ENCODE measurements at regions not wholly inside any gene's neighbourhood (a gene's known extent, or its start where the extent isn't known, plus 50 kb on each side); places are given as distances from the start of the nearest gene placed in this dataset.
"Not testable (repeated sequence)": the region's sequence is repeated elsewhere in the genome, so short reads cannot be mapped to it uniquely, and the experiment has no call there.

GRCh38 chr5:99010294-99010693 lies 81.5 kb upstream of the CHD1 start:
- no peak overlapping the region for H3K9ac ChIP-seq (ENCODE audit: insufficient read depth, low read length)
- no peak overlapping the region for H2AFZ ChIP-seq (ENCODE audit: low read length)
- no peak overlapping the region for H3K4me2 ChIP-seq (ENCODE audit: extremely low read depth, insufficient read depth, low read length)
- H3K79me2 ChIP-seq (ENCODE audit: control insufficient read depth, insufficient read depth, low read length) = no peaks in the 10 kb centered on the region
- H3K4me3 ChIP-seq (replicated peaks in 1 of 4; ENCODE audit: control extremely low read depth in 1 of 4, insufficient read depth in 1 of 4, low read depth in 3 of 4, low read length in 4 of 4) = no peak overlapping the region
- H3K27ac ChIP-seq (ENCODE audit: insufficient read depth, low read length) = no peak overlapping the region
- TF ChIP-seq EZH2 (IDR thresholded peaks at IDR 0.05; ENCODE audit: low read length, missing control alignments) (no peak), CTCF (conservative IDR thresholded peaks at IDR 0.05 in 1 of 2, IDR thresholded peaks at IDR 0.05 in 1 of 2; ENCODE audit: low read depth in 1 of 2, low read length in 2 of 2) (no peak)
- DNase-seq (ENCODE audit: low read depth in 2 of 2) = no peak
- no peaks in the 10 kb centered on the region for H3K36me3 ChIP-seq (ENCODE audit: control insufficient read depth, insufficient read depth, low read length)
- no peaks in the 10 kb centered on the region for H3K9me3 ChIP-seq (ENCODE audit: control insufficient read depth, insufficient read depth, low read depth, low read length)
- no peaks in the 10 kb centered on the region for H3K27me3 ChIP-seq (ENCODE audit: control insufficient read depth, insufficient read depth, low read length)
- no peaks in the 10 kb centered on the region for H4K20me1 ChIP-seq (ENCODE audit: control insufficient read depth, extremely low read depth, insufficient read depth, low read length)
- H3K4me1 ChIP-seq (ENCODE audit: control insufficient read depth, extremely low read depth, insufficient read depth, low read length) = no peaks in the 10 kb centered on the region

- not testable (repeated sequence) for DNase-seq (ENCODE audit: low read depth in 2 of 2); H3K9ac ChIP-seq (ENCODE audit: insufficient read depth, low read length); H3K79me2 ChIP-seq (ENCODE audit: control insufficient read depth, insufficient read depth, low read length); H3K9me3 ChIP-seq (ENCODE audit: control insufficient read depth, insufficient read depth, low read depth, low read length); H3K4me2 ChIP-seq (ENCODE audit: extremely low read depth, insufficient read depth, low read length); H3K4me3 ChIP-seq (replicated peaks in 1 of 4; ENCODE audit: control extremely low read depth in 1 of 4, insufficient read depth in 1 of 4, low read depth in 3 of 4, low read length in 4 of 4); H3K36me3 ChIP-seq (ENCODE audit: control insufficient read depth, insufficient read depth, low read length); H3K27ac ChIP-seq (ENCODE audit: insufficient read depth, low read length); H3K27me3 ChIP-seq (ENCODE audit: control insufficient read depth, insufficient read depth, low read length); H2AFZ ChIP-seq (ENCODE audit: low read length); H3K4me1 ChIP-seq (ENCODE audit: control insufficient read depth, extremely low read depth, insufficient read depth, low read length); H4K20me1 ChIP-seq (ENCODE audit: control insufficient read depth, extremely low read depth, insufficient read depth, low read length)
Measured at GRCh38 chr5:99008009-99008408, 79.2 kb upstream of the CHD1 start.

- Histone ChIP-seq H3K4me3 (replicated peaks in 1 of 4; ENCODE audit: control extremely low read depth in 1 of 4, insufficient read depth in 1 of 4, low read depth in 3 of 4, low read length in 4 of 4) (no peak overlapping the region), H4K20me1 (ENCODE audit: control insufficient read depth, extremely low read depth, insufficient read depth, low read length) (no peaks in the 10 kb centered on the region), H3K4me2 (ENCODE audit: extremely low read depth, insufficient read depth, low read length) (no peak overlapping the region), H3K27ac (ENCODE audit: insufficient read depth, low read length) (no peak overlapping the region), H2AFZ (ENCODE audit: low read length) (no peak overlapping the region), H3K27me3 (ENCODE audit: control insufficient read depth, insufficient read depth, low read length) (no peaks in the 10 kb centered on the region), H3K36me3 (ENCODE audit: control insufficient read depth, insufficient read depth, low read length) (no peaks in the 10 kb centered on the region), H3K9me3 (ENCODE audit: control insufficient read depth, insufficient read depth, low read depth, low read length) (no peaks in the 10 kb centered on the region), H3K4me1 (ENCODE audit: control insufficient read depth, extremely low read depth, insufficient read depth, low read length) (no peaks in the 10 kb centered on the region), H3K79me2 (ENCODE audit: control insufficient read depth, insufficient read depth, low read length) (no peaks in the 10 kb centered on the region), H3K9ac (ENCODE audit: insufficient read depth, low read length) (no peak overlapping the region)
- TF ChIP-seq EZH2 (IDR thresholded peaks at IDR 0.05; ENCODE audit: low read length, missing control alignments) (no peak), CTCF (conservative IDR thresholded peaks at IDR 0.05 in 1 of 2, IDR thresholded peaks at IDR 0.05 in 1 of 2; ENCODE audit: low read depth in 1 of 2, low read length in 2 of 2) (no peak)
- DNase-seq (ENCODE audit: low read depth in 2 of 2) = no peak
Measured at GRCh38 chr5:99005506-99005905, 76.7 kb upstream of the CHD1 start.

- H3K27me3 ChIP-seq (ENCODE audit: control insufficient read depth, insufficient read depth, low read length) = no peaks in the 10 kb centered on the region
- no peaks in the 10 kb centered on the region for H4K20me1 ChIP-seq (ENCODE audit: control insufficient read depth, extremely low read depth, insufficient read depth, low read length)
- H3K9me3 ChIP-seq (ENCODE audit: control insufficient read depth, insufficient read depth, low read depth, low read length) = no peaks in the 10 kb centered on the region
- no peak for DNase-seq (ENCODE audit: low read depth in 2 of 2)
- H3K4me2 ChIP-seq (ENCODE audit: extremely low read depth, insufficient read depth, low read length) = no peak overlapping the region
- no peaks in the 10 kb centered on the region for H3K36me3 ChIP-seq (ENCODE audit: control insufficient read depth, insufficient read depth, low read length)
- no peaks in the 10 kb centered on the region for H3K79me2 ChIP-seq (ENCODE audit: control insufficient read depth, insufficient read depth, low read length)
- H3K9ac ChIP-seq (ENCODE audit: insufficient read depth, low read length) = no peak overlapping the region
- no peak overlapping the region for H2AFZ ChIP-seq (ENCODE audit: low read length)
- no peak overlapping the region for H3K27ac ChIP-seq (ENCODE audit: insufficient read depth, low read length)
- TF ChIP-seq CTCF (conservative IDR thresholded peaks at IDR 0.05 in 1 of 2, IDR thresholded peaks at IDR 0.05 in 1 of 2; ENCODE audit: low read depth in 1 of 2, low read length in 2 of 2) (no peak), EZH2 (IDR thresholded peaks at IDR 0.05; ENCODE audit: low read length, missing control alignments) (no peak)
- H3K4me3 ChIP-seq (replicated peaks in 1 of 4; ENCODE audit: control extremely low read depth in 1 of 4, insufficient read depth in 1 of 4, low read depth in 3 of 4, low read length in 4 of 4) = no peak overlapping the region
- H3K4me1 ChIP-seq (ENCODE audit: control insufficient read depth, extremely low read depth, insufficient read depth, low read length) = no peaks in the 10 kb centered on the region
Measured at GRCh38 chr5:99004960-99005359, 76.2 kb upstream of the CHD1 start.

Measured in fibroblast of lung (primary cell).